ENCODE measurements at regions not wholly inside any gene's neighbourhood (a gene's known extent, or its start where the extent isn't known, plus 50 kb on each side); places are given as distances from the start of the nearest gene placed in this dataset.

DNA sequence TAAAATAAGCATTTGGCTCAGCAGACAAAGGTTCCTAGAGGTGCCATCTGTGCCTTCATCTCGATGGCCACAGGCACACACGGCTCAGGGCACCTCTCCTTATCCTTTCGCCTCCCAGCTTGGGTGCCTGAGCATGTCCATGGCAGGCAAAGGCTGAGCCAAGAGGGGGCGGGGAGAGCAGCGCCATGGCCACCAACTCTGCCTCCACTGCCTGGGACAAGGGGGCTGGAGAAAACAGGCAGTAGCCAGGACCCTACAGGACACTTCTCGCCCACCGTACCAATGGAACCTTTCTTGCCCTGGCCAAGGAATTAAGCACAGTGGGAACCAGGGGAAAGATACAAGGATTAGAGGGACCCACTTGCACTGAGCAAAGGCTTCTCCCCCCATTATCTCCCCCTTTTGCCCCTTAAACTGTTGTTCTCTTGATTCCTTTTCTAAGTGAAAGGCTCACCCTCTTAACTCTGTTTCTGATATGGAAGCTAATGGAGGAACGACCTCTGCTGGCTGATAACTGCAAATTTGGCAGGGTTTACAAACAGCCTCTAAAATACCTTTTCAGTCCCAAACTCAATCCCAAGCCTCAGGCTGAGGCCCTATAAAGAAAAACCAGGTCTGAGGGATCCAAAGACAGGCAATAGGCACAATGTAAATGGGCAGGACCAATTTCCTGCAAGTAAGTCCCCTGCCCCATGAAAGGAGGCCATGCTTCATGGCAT, 335.2 kb downstream of the ADAM29 start:
- H3K27me3 ChIP-seq (ENCODE audit: control insufficient read depth in 3 of 3, insufficient read depth in 3 of 3, low read length in 2 of 3) = no peaks in the 10 kb centered on the region
- WGBS, 2 donors = 83 to 85% methylated on average over 8 of the region's 8 CpGs
- ATAC-seq (ENCODE audit: insufficient read depth, low FRiP score) (no peak), DNase-seq (no peak)
- H3K4me3 ChIP-seq = no peak overlapping the region
- TF ChIP-seq, protein P1, sequence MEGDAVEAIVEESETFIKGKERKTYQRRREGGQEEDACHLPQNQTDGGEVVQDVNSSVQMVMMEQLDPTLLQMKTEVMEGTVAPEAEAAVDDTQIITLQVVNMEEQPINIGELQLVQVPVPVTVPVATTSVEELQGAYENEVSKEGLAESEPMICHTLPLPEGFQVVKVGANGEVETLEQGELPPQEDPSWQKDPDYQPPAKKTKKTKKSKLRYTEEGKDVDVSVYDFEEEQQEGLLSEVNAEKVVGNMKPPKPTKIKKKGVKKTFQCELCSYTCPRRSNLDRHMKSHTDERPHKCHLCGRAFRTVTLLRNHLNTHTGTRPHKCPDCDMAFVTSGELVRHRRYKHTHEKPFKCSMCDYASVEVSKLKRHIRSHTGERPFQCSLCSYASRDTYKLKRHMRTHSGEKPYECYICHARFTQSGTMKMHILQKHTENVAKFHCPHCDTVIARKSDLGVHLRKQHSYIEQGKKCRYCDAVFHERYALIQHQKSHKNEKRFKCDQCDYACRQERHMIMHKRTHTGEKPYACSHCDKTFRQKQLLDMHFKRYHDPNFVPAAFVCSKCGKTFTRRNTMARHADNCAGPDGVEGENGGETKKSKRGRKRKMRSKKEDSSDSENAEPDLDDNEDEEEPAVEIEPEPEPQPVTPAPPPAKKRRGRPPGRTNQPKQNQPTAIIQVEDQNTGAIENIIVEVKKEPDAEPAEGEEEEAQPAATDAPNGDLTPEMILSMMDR (IDR thresholded peaks at IDR 0.05; ENCODE audit: control extremely low read depth, extremely low read depth) = no peak
- no peak overlapping the region for H3K9ac ChIP-seq (ENCODE audit: insufficient read depth in 1 of 2, low read length in 2 of 2)
- H3K9me3 ChIP-seq (ENCODE audit: control insufficient read depth in 4 of 4, insufficient read depth in 3 of 4, low read length in 3 of 4) = no peaks in the 10 kb centered on the region
- no peaks in the 10 kb centered on the region for H3K36me3 ChIP-seq (ENCODE audit: control insufficient read depth in 4 of 4, insufficient read depth in 4 of 4, low read length in 4 of 4)
- no peak overlapping the region for H3K27ac ChIP-seq (ENCODE audit: low read depth in 1 of 2, low read length in 1 of 2)
- H3K4me1 ChIP-seq (ENCODE audit: control insufficient read depth in 5 of 5, insufficient read depth in 5 of 5, low read length in 5 of 5) = no peaks in the 10 kb centered on the region

DNA sequence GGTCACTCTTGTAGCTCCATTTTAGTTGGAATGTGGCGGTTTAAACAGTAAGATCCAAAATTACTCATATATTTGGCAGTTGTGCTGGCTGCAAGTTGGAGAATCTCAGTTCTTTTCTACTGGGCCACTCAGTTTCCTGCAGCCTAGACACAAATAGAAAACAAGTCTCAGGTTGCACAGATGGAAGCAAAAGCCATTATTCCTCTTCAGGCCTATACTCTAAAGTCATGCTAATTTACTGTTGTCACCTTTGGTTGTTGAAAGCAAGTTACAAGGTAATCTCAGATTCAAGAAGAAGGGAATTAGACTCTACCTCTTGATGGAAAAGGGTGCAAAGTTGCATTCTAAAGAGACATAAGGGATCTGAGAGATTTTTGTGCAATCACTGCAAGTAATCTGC, 345.4 kb downstream of the ADAM29 start:
- WGBS, 2 donors = 97% methylated on average over 1 of the region's 1 CpG
- H3K27ac ChIP-seq (ENCODE audit: low read depth in 1 of 2, low read length in 1 of 2) = no peak overlapping the region
- H3K27me3 ChIP-seq (ENCODE audit: control insufficient read depth in 3 of 3, insufficient read depth in 3 of 3, low read length in 2 of 3) = no peaks in the 10 kb centered on the region
- no peaks in the 10 kb centered on the region for H3K36me3 ChIP-seq (ENCODE audit: control insufficient read depth in 4 of 4, insufficient read depth in 4 of 4, low read length in 4 of 4)
- H3K4me3 ChIP-seq = no peak overlapping the region
- TF ChIP-seq, protein P1 (IDR thresholded peaks at IDR 0.05; ENCODE audit: control extremely low read depth, extremely low read depth) = no peak
- H3K4me1 ChIP-seq (ENCODE audit: control insufficient read depth in 5 of 5, insufficient read depth in 5 of 5, low read length in 5 of 5) = no peaks in the 10 kb centered on the region
- H3K9me3 ChIP-seq (ENCODE audit: control insufficient read depth in 4 of 4, insufficient read depth in 3 of 4, low read length in 3 of 4) = no peaks in the 10 kb centered on the region
- ATAC-seq (ENCODE audit: insufficient read depth, low FRiP score) = no peak
- H3K9ac ChIP-seq (ENCODE audit: insufficient read depth in 1 of 2, low read length in 2 of 2) = no peak overlapping the region
- no peak for DNase-seq

GRCh38 chr4:175271010-175271630, 353.0 kb downstream of the ADAM29 start:
- no peak for ATAC-seq (ENCODE audit: insufficient read depth, low FRiP score)
- no peaks in the 10 kb centered on the region for H3K27me3 ChIP-seq (ENCODE audit: control insufficient read depth in 3 of 3, insufficient read depth in 3 of 3, low read length in 2 of 3)

More at GRCh38 chr4:175271010-175271630, 353.0 kb downstream of the ADAM29 start:
- Histone ChIP-seq H3K4me1 (ENCODE audit: control insufficient read depth in 5 of 5, insufficient read depth in 5 of 5, low read length in 5 of 5) (no peaks in the 10 kb centered on the region), H3K9me3 (ENCODE audit: control insufficient read depth in 4 of 4, insufficient read depth in 3 of 4, low read length in 3 of 4) (no peaks in the 10 kb centered on the region), H3K27ac (ENCODE audit: low read depth in 1 of 2, low read length in 1 of 2) (no peak overlapping the region), H3K9ac (ENCODE audit: insufficient read depth in 1 of 2, low read length in 2 of 2) (no peak overlapping the region), H3K4me3 (no peak overlapping the region), H3K36me3 (ENCODE audit: control insufficient read depth in 4 of 4, insufficient read depth in 4 of 4, low read length in 4 of 4) (no peaks in the 10 kb centered on the region)
- TF ChIP-seq, protein P1 (IDR thresholded peaks at IDR 0.05; ENCODE audit: control extremely low read depth, extremely low read depth) = no peak
- WGBS, 2 donors = 57 to 83% methylated on average over 2 of the region's 2 CpGs
- no peak for DNase-seq
